LNCaP clone FGC (cell line): ENCODE measurements at regions not wholly inside any gene's neighbourhood (a gene's known extent, or its start where the extent isn't known, plus 50 kb on each side); places are given as distances from the start of the nearest gene placed in this dataset.

Experiments
- DNase-seq: peaks from one replicate; pipeline ENCODE4 v3.0.0-alpha.2; 2011; ENCODE audit warnings: low read depth
- H3K4me3 ChIP-seq: 2 replicates; pipeline ENCODE4 v1.5.1; 2011; ENCODE audit warnings: mild to moderate bottlenecking, low read depth, low read length, control low read depth
- TF ChIP-seq, protein P1 (sequence below): IDR thresholded peaks from 2 replicates; pipeline ENCODE4 v1.5.1; 2012; ENCODE audit warnings: mild to moderate bottlenecking; ENCODE audit not compliant: control insufficient read depth, insufficient read depth; ENCODE audit errors: extremely low read depth

DNA sequence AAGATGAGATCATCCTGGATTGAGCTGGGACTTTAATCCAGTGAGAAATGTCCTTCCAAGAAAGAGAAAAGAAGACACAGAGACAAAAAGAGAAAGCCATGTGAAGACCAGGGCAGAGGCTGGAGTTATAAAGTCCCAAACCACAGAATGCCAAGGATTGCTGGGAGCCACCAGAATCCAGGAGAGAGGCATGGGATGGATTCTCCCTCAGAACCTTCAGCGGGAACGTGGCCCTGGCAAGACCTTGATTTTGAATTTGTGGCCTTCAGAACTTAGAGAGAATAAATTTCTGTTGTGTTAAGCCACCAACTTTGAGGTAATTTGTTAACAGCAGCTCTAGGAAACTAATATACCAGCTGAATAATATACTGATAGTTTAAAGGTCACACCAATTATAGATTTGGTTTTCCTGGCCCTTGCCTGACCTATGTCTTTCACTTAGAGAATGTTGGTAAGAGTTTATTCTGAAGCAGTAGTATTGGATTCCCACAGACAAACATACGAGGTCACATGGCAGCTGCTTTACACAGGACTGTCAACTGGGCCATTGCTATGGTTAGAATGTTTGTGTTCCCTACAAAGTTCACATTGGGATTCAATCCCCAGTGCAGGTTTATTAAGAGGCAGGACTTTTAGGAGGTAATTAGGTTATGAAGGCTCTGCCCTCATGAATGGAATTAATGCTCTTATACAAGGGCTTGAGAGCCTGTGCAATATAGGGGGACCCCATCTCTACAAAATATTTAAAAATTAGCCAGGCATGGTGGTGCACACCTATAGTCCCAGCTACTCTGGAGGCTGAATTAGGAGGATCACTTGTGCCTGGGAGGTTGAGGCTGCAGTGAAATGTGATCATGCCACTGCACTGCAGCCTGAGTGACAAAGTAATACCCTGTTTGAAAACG, 156.5 kb upstream of the EEA1 start:
- DNase-seq, result no peak
- H3K4me3 ChIP-seq, result no peak overlapping the region
- TF ChIP-seq, protein P1, sequence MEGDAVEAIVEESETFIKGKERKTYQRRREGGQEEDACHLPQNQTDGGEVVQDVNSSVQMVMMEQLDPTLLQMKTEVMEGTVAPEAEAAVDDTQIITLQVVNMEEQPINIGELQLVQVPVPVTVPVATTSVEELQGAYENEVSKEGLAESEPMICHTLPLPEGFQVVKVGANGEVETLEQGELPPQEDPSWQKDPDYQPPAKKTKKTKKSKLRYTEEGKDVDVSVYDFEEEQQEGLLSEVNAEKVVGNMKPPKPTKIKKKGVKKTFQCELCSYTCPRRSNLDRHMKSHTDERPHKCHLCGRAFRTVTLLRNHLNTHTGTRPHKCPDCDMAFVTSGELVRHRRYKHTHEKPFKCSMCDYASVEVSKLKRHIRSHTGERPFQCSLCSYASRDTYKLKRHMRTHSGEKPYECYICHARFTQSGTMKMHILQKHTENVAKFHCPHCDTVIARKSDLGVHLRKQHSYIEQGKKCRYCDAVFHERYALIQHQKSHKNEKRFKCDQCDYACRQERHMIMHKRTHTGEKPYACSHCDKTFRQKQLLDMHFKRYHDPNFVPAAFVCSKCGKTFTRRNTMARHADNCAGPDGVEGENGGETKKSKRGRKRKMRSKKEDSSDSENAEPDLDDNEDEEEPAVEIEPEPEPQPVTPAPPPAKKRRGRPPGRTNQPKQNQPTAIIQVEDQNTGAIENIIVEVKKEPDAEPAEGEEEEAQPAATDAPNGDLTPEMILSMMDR, result no peak

DNA sequence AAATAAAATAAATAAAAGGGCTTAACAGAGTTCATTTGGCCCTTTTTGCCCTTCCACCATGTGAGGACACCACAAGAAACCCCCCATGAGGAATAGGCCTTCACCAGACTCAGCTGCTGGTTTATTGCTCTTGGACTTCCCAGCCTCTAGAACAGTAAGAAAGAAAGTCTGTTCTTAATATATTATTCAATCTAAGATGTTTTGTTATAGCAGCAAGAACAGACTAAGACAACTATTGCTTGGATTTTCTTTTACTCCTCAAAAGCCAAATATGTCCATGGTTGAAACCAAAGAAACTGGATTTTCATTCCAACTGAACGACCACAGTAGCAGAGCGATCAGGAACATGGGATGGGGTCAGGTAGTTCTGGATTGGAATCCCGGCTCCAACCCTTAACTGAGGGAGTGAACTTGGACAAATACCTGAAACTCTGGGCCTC, 157.2 kb upstream of the EEA1 start:
- H3K4me3 ChIP-seq, result no peak overlapping the region
- DNase-seq, result no peak
- TF ChIP-seq, protein P1, result no peak

DNA sequence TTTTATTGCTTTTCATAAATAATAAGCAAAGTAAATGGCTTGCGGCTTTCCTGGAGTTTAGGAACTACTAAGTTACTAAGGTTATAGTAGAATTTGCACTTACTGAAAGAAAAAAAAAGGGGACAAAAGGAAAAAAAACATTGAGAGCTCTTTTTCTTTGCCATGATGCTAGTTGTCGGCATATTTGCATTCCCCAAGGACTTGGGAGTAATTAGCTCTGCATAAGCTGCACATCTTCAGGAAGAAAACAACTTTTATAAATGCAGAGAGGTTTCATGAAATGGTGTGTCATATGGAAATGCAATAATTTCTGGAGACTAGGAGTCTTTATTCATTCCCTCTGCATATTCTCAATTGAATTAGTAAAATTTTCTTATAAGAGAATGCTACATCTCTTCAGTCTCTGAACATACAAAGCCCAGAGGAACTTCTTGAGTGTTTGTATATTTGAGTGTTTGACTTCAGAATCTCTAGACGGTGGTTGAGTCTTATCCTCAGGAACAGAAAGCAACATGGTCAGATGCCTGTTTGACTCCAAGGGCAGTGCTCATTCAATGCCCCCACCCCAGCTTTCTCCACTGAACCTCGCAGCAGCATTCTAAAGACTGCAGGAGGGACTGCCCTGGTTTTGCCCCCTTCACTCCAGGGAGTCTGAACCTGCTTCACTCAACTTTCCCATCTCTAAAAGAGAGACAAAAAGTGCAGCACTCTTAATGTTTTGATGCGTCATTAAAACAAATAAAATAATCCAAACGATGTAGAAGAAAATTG, 158.9 kb upstream of the EEA1 start:
- DNase-seq, result no peak
- TF ChIP-seq, protein P1, result no peak
- H3K4me3 ChIP-seq, result no peak overlapping the region

DNA sequence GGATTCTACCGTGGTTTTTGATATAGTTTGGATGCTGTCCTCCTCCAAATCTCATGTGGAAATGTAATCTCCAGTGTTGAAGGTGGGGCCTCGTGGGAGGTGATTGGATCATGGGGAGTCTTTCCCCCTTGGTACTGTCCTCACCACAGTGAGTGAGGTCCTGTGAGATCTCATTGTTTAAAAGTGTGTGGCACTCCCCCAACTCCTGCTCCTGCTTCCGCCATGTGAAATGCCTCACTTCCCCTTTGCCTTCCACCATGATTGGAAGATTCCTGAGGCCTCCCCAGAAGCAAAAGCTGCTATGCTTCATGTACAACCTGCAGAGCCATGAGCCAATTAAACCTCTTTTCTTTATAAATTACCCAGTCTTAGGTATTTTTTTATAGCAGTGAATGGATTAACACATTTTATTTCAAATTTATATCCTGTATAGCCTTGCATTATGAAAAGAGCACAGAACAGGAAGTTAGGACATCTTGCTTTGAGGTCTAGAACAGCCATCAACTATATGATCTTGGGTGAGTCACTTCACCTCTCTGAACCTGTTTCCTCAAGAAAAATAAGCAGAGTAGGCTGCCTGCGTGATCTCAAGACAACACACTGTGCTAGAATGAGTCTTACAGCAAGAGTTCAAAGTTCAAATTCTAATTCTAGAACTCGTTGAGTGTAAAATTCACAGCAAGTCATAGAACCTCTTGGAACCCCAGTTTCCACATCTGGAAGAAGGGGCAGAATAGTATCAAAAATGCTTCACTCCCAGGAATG, 160.9 kb upstream of the EEA1 start:
- H3K4me3 ChIP-seq, result no peak overlapping the region
- TF ChIP-seq, protein P1, result no peak
- DNase-seq, result no peak

DNA sequence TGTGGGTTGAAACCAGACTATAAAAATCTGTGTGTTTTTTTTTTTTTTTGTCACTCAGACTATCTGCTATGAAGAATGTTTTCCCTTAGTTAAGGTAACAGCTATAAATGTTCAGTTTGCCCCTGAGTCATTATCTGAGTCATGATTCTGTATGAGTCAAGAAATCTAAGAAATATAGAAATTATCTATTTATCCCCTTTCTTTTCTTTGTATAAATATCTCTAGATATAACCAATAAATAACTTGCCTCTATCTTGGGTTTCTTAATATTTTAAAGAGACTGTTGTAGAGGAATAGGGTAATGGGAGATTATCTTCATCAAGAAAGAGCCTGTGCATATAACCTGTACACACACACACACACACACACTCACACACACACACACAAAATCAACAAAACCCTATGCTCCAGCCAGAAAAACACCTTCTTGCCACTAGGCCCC, 161.7 kb upstream of the EEA1 start:
- DNase-seq, result no peak
- no peak overlapping the region for H3K4me3 ChIP-seq
- TF ChIP-seq, protein P1, result no peak

DNA sequence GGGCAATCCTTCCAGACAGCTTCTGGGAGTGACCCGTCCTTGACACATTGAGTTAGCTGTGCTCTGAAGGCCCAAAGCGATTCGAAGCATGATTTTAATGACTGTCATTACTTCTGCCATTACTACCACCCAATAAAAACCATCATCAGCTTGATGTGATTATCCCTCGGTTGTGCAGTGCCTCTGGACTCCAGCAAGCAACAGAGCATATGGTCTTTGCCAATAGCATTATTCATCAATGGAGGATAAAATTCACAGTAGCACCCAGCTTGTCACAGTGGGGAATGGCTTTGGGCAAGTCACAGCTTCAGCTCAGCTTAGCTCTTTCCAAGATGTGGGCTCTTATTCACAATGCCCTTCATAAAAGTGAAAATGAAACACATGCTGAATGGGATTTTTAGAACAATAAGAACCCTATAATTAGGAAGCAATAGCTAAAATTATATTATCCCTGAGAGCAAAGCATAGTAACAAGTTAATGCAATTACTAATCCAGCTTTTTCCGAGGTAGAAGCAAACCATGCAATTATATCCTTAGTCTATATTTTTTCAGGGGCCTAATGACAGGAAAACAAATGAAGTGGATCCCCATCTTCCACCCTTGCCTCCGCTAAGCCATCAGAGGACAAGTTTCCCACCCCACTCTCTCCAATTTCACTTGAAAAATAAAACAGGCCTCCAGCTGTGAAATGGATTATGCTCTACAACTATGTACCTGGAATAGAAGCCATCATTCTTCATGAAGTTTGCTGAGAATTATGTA, 163.0 kb upstream of the EEA1 start:
- DNase-seq, result no peak
- TF ChIP-seq, protein P1, result no peak

More for the DNA sequence above, 163.0 kb upstream of the EEA1 start:
- no peak overlapping the region for H3K4me3 ChIP-seq
